ENCODE measurements at regions not wholly inside any gene's neighbourhood (a gene's known extent, or its start where the extent isn't known, plus 50 kb on each side); places are given as distances from the start of the nearest gene placed in this dataset.

GRCh38 chr4:97153042-97153441, 990.2 kb downstream of the STPG2 start:
- no peak for TF ChIP-seq ARNTL (CRISPR knock-in tag; IDR thresholded peaks at IDR 0.05; ENCODE audit: borderline replicate concordance, low read depth)
- TF ChIP-seq PATZ1 (CRISPR knock-in tag; IDR thresholded peaks at IDR 0.05; ENCODE audit: borderline replicate concordance), result no peak
- TF ChIP-seq, protein P1, sequence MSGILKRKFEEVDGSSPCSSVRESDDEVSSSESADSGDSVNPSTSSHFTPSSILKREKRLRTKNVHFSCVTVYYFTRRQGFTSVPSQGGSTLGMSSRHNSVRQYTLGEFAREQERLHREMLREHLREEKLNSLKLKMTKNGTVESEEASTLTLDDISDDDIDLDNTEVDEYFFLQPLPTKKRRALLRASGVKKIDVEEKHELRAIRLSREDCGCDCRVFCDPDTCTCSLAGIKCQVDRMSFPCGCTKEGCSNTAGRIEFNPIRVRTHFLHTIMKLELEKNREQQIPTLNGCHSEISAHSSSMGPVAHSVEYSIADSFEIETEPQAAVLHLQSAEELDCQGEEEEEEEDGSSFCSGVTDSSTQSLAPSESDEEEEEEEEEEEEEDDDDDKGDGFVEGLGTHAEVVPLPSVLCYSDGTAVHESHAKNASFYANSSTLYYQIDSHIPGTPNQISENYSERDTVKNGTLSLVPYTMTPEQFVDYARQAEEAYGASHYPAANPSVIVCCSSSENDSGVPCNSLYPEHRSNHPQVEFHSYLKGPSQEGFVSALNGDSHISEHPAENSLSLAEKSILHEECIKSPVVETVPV (CRISPR knock-in tag; IDR thresholded peaks at IDR 0.05), result no peak
- TF ChIP-seq CREB5 (CRISPR knock-in tag; IDR thresholded peaks at IDR 0.05; ENCODE audit: low read depth), result no peak
- no peak for TF ChIP-seq RARB (CRISPR knock-in tag; IDR thresholded peaks at IDR 0.05)
- TF ChIP-seq ZNF8 (CRISPR knock-in tag; IDR thresholded peaks at IDR 0.05), result no peak
